HepG2 (cell line): ENCODE measurements at regions not wholly inside any gene's neighbourhood (a gene's known extent, or its start where the extent isn't known, plus 50 kb on each side); places are given as distances from the start of the nearest gene placed in this dataset.

Experiments used
- AHDC1 ChIP-seq: sonication (generic); formaldehyde crosslinking; IDR thresholded peaks from 2 replicates; pipeline ENCODE4 v1.5.1; 2020; ENCODE audit warnings: mild to moderate bottlenecking, missing genetic modification reagents, borderline replicate concordance
- ELF3 ChIP-seq: IDR thresholded peaks from 2 replicates; pipeline ENCODE4 v1.6.1; 2016; ENCODE audit warnings: missing genetic modification reagents, missing compliant biosample characterization
- FOXA3 ChIP-seq: IDR thresholded peaks from 2 replicates; pipeline ENCODE4 v1.6.1; 2016; ENCODE audit warnings: missing genetic modification reagents, missing compliant biosample characterization
- FOXP1 ChIP-seq, 2 experiments: fragments of 450-650 bp in 1 of 2; IDR thresholded peaks; 2 replicates each; pipeline ENCODE4 v1.6.1; 2017 to 2018; ENCODE audit warnings: antibody characterized with exemption in 1 of 2
- GATAD1 ChIP-seq: IDR thresholded peaks from 2 replicates; pipeline ENCODE4 v1.6.1; 2016; ENCODE audit warnings: missing genetic modification reagents, missing compliant biosample characterization
- GPN1 ChIP-seq: sonication (generic); formaldehyde crosslinking; IDR thresholded peaks from 2 replicates; pipeline ENCODE4 v1.5.1; 2020; ENCODE audit warnings: missing genetic modification reagents, borderline replicate concordance
- JUN ChIP-seq: sonication (generic); formaldehyde crosslinking; IDR thresholded peaks from 2 replicates; pipeline ENCODE4 v1.4.0; 2020; ENCODE audit warnings: mild to moderate bottlenecking, missing genetic modification reagents
- KDM3A ChIP-seq: IDR thresholded peaks from 2 replicates; pipeline ENCODE4 v1.6.1; 2018; ENCODE audit warnings: low read depth, missing compliant biosample characterization
- MAF1 ChIP-seq: sonication (generic); formaldehyde crosslinking; IDR thresholded peaks from 2 replicates; pipeline ENCODE4 v1.5.0; 2020; ENCODE audit warnings: missing genetic modification reagents, borderline replicate concordance
- NR2C2 ChIP-seq: sonication (generic); formaldehyde crosslinking; IDR thresholded peaks from 2 replicates; pipeline ENCODE4 v1.4.0; 2020; ENCODE audit warnings: missing genetic modification reagents, mild to moderate bottlenecking, moderate library complexity, borderline replicate concordance
- NR2F6 ChIP-seq, 2 experiments: IDR thresholded peaks; 2 replicates each; pipeline ENCODE4 v1.6.1; 2016; ENCODE audit warnings: antibody characterized with exemption in 1 of 2, mild to moderate bottlenecking in 1 of 2
- POLR2A ChIP-seq, 2 experiments: IDR thresholded peaks; 2 replicates each; pipeline ENCODE4 v1.6.1; 2011; ENCODE audit warnings: low read depth in 2 of 2, low read length in 2 of 2, mild to moderate bottlenecking in 1 of 2, moderate library complexity in 1 of 2; ENCODE audit not compliant: insufficient read depth in 1 of 2
- RAD51 ChIP-seq: fragments of 450-650 bp; IDR thresholded peaks from 2 replicates; pipeline ENCODE4 v1.6.1; 2016; ENCODE audit warnings: borderline replicate concordance
- SALL1 ChIP-seq: sonication (generic); formaldehyde crosslinking; IDR thresholded peaks from 2 replicates; pipeline ENCODE4 v1.8.0; 2022; ENCODE audit warnings: mild to moderate bottlenecking, missing genetic modification reagents
- SMC3 ChIP-seq: IDR thresholded peaks from 2 replicates; pipeline ENCODE4 v1.6.1; 2011; ENCODE audit warnings: low read length, improper control_type of control experiment
- SOX5 ChIP-seq: IDR thresholded peaks from 2 replicates; pipeline ENCODE4 v1.6.1; 2016; ENCODE audit warnings: borderline replicate concordance
- SRSF9 ChIP-seq: fragments of 200-400 bp; formaldehyde crosslinking; IDR thresholded peaks from 2 replicates; pipeline ENCODE4 v1.6.1; 2018; ENCODE audit warnings: borderline replicate concordance, mild to moderate bottlenecking, low read depth, low read length; ENCODE audit not compliant: insufficient read depth, poor library complexity, severe bottlenecking
- ZBTB20 ChIP-seq: sonication (generic); formaldehyde crosslinking; IDR thresholded peaks from 2 replicates; pipeline ENCODE4 v1.8.1; 2023; ENCODE audit warnings: missing genetic modification reagents, low read depth, mild to moderate bottlenecking, borderline replicate concordance
- ZNF451 ChIP-seq: sonication (generic); formaldehyde crosslinking; IDR thresholded peaks from 2 replicates; pipeline ENCODE4 v1.5.0; 2020; ENCODE audit warnings: mild to moderate bottlenecking, missing genetic modification reagents
- ZNF766 ChIP-seq: sonication (generic); formaldehyde crosslinking; IDR thresholded peaks from 2 replicates; pipeline ENCODE4 v1.5.0; 2020; ENCODE audit warnings: missing genetic modification reagents, borderline replicate concordance
- TF ChIP-seq, protein P1 (sequence below): sonication (generic); formaldehyde crosslinking; conservative IDR thresholded peaks from 2 replicates; pipeline ENCODE4 v1.8.0; 2022; ENCODE audit warnings: missing genetic modification reagents
- TF ChIP-seq, protein P2 (sequence below): sonication (generic); formaldehyde crosslinking; IDR thresholded peaks from 2 replicates; pipeline ENCODE4 v1.5.0; 2020; ENCODE audit warnings: missing genetic modification reagents, mild to moderate bottlenecking, borderline replicate concordance

DNA sequence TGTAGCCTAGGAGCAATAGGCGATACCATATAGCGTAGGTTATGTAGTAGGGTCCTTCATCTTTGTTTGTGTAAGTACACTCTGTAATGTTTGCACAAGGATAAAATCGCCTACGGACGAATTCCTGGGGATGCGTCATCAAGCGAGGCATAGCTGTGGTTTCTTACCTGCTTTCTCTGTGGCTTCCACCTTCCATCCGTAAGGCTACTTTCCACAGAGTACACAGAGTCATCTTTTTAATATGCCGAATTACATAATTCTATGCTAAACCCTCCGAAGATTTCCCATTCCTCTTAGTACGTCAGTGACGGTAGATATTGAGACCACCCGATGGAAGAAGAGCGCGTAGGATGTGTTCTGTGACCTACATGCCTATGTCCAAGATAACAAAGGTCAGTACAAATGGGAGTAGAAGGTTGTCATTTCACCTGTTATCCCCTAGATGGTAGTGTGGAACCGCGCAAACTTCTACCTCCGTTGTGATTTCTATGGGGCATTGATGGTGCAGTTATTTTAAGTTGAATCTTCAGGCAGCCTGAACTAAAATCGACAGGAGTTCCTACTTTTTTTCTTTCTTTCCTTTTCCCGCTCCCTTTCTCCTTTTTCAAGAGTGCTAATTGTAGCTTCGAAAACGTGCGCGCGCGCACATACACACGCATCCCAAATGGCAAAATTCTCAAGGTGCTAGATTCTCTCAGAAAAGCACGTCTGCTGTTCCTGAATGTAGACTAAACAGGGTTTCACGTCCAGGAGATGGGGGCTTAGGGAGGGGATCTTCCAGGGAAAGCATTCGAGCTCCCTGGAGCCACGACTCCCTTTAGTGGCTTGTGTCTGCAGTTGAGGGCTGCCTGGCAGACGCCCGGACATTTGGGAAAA lies 111.7 kb upstream of the MBL2 start (continued):
- TF ChIP-seq SALL1 (CRISPR knock-in tag) (0 out of 2 replicates have a peak, but pooled peaks have one; percentile 19), ZNF451 (CRISPR knock-in tag) (no peak), NR2C2 (CRISPR knock-in tag) (peak; percentile 36; the same call in 1 of the 2 replicates), AHDC1 (CRISPR knock-in tag) (peak; percentile 58; the same call in 1 of the 2 replicates), GATAD1 (0 out of 2 replicates have a peak, but pooled peaks have one; percentile 15), NR2F6 (IDR thresholded peaks at IDR 0.05) (peak; percentile 50), NR2F6 (CRISPR knock-in tag; IDR thresholded peaks at IDR 0.05) (no peak; the same call in 1 of the 2 replicates), MAF1 (CRISPR knock-in tag) (no peak), RAD51 (no peak), KDM3A (CRISPR knock-in tag) (no peak), FOXP1 (IDR thresholded peaks at IDR 0.05) (no peak), FOXP1 (CRISPR knock-in tag; IDR thresholded peaks at IDR 0.05) (peak; percentile 52; the same call in 1 of the 2 replicates), SMC3 (peak; percentile 61), POLR2A (IDR thresholded peaks at IDR 0.05; ENCODE audit: insufficient read depth in 1 of 2, low read depth in 2 of 2, low read length in 2 of 2) (no peak), GPN1 (CRISPR knock-in tag) (no peak), SOX5 (CRISPR knock-in tag) (peak; percentile 36; the same call in 1 of the 2 replicates), ZNF766 (CRISPR knock-in tag) (0 out of 2 replicates have a peak, but pooled peaks have one; percentile 42), SRSF9 (no peak), ELF3 (CRISPR knock-in tag) (peak; percentile 43; the same call in 1 of the 2 replicates), JUN (CRISPR knock-in tag) (peak; percentile 35; the same call in 1 of the 2 replicates), FOXA3 (CRISPR knock-in tag) (peak; percentile 97), ZBTB20 (CRISPR knock-in tag) (peak; percentile 76; the same call in 1 of the 2 replicates)
- TF ChIP-seq, protein P1, sequence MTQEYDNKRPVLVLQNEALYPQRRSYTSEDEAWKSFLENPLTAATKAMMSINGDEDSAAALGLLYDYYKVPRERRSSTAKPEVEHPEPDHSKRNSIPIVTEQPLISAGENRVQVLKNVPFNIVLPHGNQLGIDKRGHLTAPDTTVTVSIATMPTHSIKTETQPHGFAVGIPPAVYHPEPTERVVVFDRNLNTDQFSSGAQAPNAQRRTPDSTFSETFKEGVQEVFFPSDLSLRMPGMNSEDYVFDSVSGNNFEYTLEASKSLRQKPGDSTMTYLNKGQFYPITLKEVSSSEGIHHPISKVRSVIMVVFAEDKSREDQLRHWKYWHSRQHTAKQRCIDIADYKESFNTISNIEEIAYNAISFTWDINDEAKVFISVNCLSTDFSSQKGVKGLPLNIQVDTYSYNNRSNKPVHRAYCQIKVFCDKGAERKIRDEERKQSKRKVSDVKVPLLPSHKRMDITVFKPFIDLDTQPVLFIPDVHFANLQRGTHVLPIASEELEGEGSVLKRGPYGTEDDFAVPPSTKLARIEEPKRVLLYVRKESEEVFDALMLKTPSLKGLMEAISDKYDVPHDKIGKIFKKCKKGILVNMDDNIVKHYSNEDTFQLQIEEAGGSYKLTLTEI (CRISPR knock-in tag), result no peak
- TF ChIP-seq, protein P2, sequence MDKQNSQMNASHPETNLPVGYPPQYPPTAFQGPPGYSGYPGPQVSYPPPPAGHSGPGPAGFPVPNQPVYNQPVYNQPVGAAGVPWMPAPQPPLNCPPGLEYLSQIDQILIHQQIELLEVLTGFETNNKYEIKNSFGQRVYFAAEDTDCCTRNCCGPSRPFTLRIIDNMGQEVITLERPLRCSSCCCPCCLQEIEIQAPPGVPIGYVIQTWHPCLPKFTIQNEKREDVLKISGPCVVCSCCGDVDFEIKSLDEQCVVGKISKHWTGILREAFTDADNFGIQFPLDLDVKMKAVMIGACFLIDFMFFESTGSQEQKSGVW (CRISPR knock-in tag), result no peak
